Peyer's patch (tissue), 4 donors: ENCODE measurements at regions not wholly inside any gene's neighbourhood (a gene's known extent, or its start where the extent isn't known, plus 50 kb on each side); places are given as distances from the start of the nearest gene placed in this dataset.

Experiments used
- DNase-seq, 3 donors: peaks; one replicate each; pipeline ENCODE4 v3.0.0-alpha.2; 2017 to 2019
- H3K27ac ChIP-seq, 4 donors: fragments of 200-600 bp; sonication (generic); one replicate each; pipeline ENCODE4 v1.5.1; 2016 to 2019
- H3K27me3 ChIP-seq, 2 donors: fragments of 200-600 bp; sonication (generic); one replicate each; pipeline ENCODE4 v1.5.1; 2019
- H3K36me3 ChIP-seq, 3 donors: fragments of 200-600 bp; sonication (generic); one replicate each; pipeline ENCODE4 v1.5.1; 2016 to 2019
- H3K4me1 ChIP-seq, 4 donors: fragments of 200-600 bp; sonication (generic); one replicate each; pipeline ENCODE4 v1.5.1; 2016 to 2019
- H3K4me3 ChIP-seq, 4 donors: fragments of 200-600 bp; sonication (generic); 1 replicate in 3 of 4; 2 replicates in 1 of 4; pipeline ENCODE4 v1.5.1; 2016 to 2019; ENCODE audit warnings: mild to moderate bottlenecking in 1 of 4
- H3K9me3 ChIP-seq, 4 donors: fragments of 200-600 bp; sonication (generic); one replicate each; pipeline ENCODE4 v1.5.1; 2016 to 2019; ENCODE audit warnings: mild to moderate bottlenecking in 1 of 4
- CTCF ChIP-seq, 6 experiments: fragments of 450-650 bp in 4 of 6; fragments of 200-600 bp in 2 of 6; sonication (generic) in 1 of 6; IDR thresholded peaks; one replicate each; pipeline ENCODE4 v1.5.1; 2017 to 2019; ENCODE audit warnings: antibody characterized with exemption in 6 of 6, mild to moderate bottlenecking in 3 of 6, moderate library complexity in 1 of 6
- POLR2A ChIP-seq, 2 donors: fragments of 450-650 bp; IDR thresholded peaks; one replicate each; pipeline ENCODE4 v1.5.1; 2017; ENCODE audit warnings: antibody characterized with exemption in 2 of 2, mild to moderate bottlenecking in 2 of 2, moderate library complexity in 2 of 2

GRCh38 chr17:77416105-77416713 is 275.4 kb downstream of the SEC14L1 start:
- peak overlapping the region in 2 of 4 donors; percentile 2 to 19 for H3K27ac ChIP-seq
- TF ChIP-seq CTCF (IDR thresholded peaks at IDR 0.05) (no peak), POLR2A (IDR thresholded peaks at IDR 0.05) (no peak)
- H3K36me3 ChIP-seq = peaks cover 0 to 9% (median 0%) of the 10 kb centered on the region in 3 donors
- H3K9me3 ChIP-seq = no peaks in the 10 kb centered on the region
- no peaks in the 10 kb centered on the region for H3K27me3 ChIP-seq
- no peak overlapping the region for H3K4me3 ChIP-seq
- peaks cover 0 to 27% (median 17%) of the 10 kb centered on the region in 4 donors for H3K4me1 ChIP-seq
- DNase-seq = no peak

DNA sequence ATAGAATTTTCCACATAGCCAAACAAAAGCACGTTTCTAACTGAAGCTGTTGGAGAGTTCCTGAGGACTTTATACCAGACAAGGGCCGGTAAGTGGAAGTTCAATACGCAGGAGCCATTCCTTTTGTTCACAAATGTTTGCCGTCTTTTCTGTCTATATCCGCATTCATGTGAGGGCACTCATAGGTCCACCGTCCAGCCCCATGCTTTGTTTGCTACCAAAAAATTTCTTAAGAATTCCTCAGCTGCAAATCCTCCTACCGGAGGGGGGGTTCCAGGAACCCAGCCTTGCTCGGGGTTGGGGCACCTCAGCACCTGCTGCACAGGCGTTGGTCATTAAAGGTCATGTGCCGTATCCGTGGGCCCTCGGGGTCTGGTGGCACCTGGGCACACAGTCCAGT is 276.8 kb downstream of the SEC14L1 start:
- Histone ChIP-seq H3K36me3 (peaks cover 0 to 9% (median 0%) of the 10 kb centered on the region in 3 donors), H3K27me3 (no peaks in the 10 kb centered on the region), H3K4me1 (peaks cover 0 to 40% (median 20%) of the 10 kb centered on the region in 4 donors), H3K4me3 (no peak overlapping the region), H3K27ac (peak overlapping the region in 1 of 4 donors; percentile 81), H3K9me3 (no peaks in the 10 kb centered on the region)
- DNase-seq = no peak
- TF ChIP-seq POLR2A (IDR thresholded peaks at IDR 0.05) (no peak), CTCF (IDR thresholded peaks at IDR 0.05) (no peak)

DNA sequence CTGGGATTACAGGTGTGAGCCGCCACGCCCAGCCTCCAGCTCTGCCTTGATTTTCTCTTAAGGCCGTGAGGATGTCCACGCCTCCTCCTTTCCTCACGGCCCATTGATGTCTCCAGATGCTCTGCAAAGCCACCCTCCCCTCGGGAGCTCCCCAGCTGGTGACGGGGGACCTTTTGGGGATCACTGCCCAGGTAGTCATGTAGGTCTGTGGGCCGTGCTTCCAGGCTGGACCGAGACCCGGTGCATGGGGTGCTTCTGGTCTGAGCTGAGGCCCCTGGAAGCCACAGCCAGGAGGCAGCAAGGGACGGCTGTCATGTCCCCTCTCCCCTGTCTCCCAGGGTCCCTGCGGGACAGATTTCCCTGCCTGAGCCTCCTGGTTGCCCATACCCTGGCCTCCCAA is 277.8 kb downstream of the SEC14L1 start:
- Histone ChIP-seq H3K27me3 (no peaks in the 10 kb centered on the region), H3K4me1 (peaks cover 0 to 40% (median 20%) of the 10 kb centered on the region in 4 donors), H3K9me3 (no peaks in the 10 kb centered on the region), H3K4me3 (no peak overlapping the region), H3K36me3 (peaks cover 0 to 9% (median 0%) of the 10 kb centered on the region in 3 donors), H3K27ac (peak overlapping the region in 1 of 4 donors; percentile 81)
- no peak for DNase-seq
- no peak for TF ChIP-seq CTCF (IDR thresholded peaks at IDR 0.05)
- no peak for TF ChIP-seq POLR2A (IDR thresholded peaks at IDR 0.05)

- peaks cover 0 to 9% (median 0%) of the 10 kb centered on the region in 3 donors for H3K36me3 ChIP-seq
- H3K9me3 ChIP-seq = no peaks in the 10 kb centered on the region
- no peak for DNase-seq
- H3K4me1 ChIP-seq = peaks cover 0 to 43% (median 20%) of the 10 kb centered on the region in 4 donors
- no peak overlapping the region for H3K4me3 ChIP-seq
- H3K27ac ChIP-seq = peak overlapping the region in 1 of 4 donors; percentile 81
- TF ChIP-seq POLR2A (IDR thresholded peaks at IDR 0.05) (no peak), CTCF (IDR thresholded peaks at IDR 0.05) (no peak)
- no peaks in the 10 kb centered on the region for H3K27me3 ChIP-seq
Measured at GRCh38 chr17:77419095-77419494, 278.3 kb downstream of the SEC14L1 start.

- Histone ChIP-seq H3K4me1 (peaks cover 0 to 49% (median 21%) of the 10 kb centered on the region in 4 donors), H3K27me3 (no peaks in the 10 kb centered on the region), H3K36me3 (peaks cover 0 to 9% (median 0%) of the 10 kb centered on the region in 3 donors), H3K4me3 (no peak overlapping the region), H3K9me3 (no peaks in the 10 kb centered on the region), H3K27ac (peak overlapping the region in 3 of 4 donors; percentile 70 to 81 (median 81))
- DNase-seq = no peak
- TF ChIP-seq POLR2A (IDR thresholded peaks at IDR 0.05) (no peak), CTCF (IDR thresholded peaks at IDR 0.05) (no peak)
Measured at GRCh38 chr17:77419547-77420094, 278.9 kb downstream of the SEC14L1 start.
